ENCODE measurements at regions not wholly inside any gene's neighbourhood (a gene's known extent, or its start where the extent isn't known, plus 50 kb on each side); places are given as distances from the start of the nearest gene placed in this dataset.

DNA sequence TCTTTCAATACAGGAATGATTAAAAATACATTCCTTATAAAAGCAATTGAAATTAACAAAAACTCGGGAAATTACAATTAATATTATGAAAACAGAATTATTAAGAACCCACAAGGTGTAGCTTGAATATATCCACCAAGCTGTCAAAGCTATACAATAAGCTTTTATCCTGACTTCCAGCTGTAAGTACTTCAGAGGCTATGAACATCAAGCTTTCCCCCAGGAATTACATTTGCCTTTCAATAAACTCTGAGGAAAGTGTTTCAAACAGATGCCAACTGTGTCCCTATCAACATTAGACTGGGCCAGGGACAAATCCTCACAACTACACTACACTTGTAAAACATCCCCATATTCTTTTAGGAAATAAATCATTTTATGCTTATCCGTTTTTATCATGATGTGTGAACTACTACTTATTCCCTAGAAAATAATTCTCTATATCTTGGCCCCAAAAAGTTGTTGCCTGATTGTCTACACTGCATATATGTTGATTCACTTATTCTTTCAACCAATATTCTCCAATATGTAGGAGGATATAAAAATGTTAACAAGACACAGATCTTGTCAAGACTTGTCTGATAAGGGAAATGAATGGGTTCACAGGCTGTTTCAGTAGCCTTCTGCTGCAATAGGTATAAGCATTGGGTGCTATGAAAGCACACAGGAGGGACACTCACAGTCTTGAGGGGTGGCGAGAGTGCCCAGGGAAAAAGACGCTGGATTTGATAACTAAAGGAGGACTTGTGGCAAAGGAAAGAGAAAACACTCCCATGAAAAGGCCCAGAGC, 494.1 kb downstream of the CENPC start:
- TF ChIP-seq L3MBTL2 (conservative IDR thresholded peaks at IDR 0.05) (no peak), SP1 (IDR thresholded peaks at IDR 0.05) (no peak), FOXM1 (IDR thresholded peaks at IDR 0.05; ENCODE audit: borderline replicate concordance) (no peak), ZNF384 (IDR thresholded peaks at IDR 0.05) (no peak), NFRKB (IDR thresholded peaks at IDR 0.05) (no peak), SUZ12 (IDR thresholded peaks at IDR 0.05) (no peak), HDGF (IDR thresholded peaks at IDR 0.05; ENCODE audit: borderline replicate concordance) (no peak), FOXA1 (IDR thresholded peaks at IDR 0.05) (no peak)
